Uterus (tissue), 3 donors: ENCODE measurements at regions not wholly inside any gene's neighbourhood (a gene's known extent, or its start where the extent isn't known, plus 50 kb on each side); places are given as distances from the start of the nearest gene placed in this dataset.

Experiments used
- DNase-seq, 2 donors: peaks; one replicate each; pipeline ENCODE4 v3.0.0-alpha.2; 2019 to 2020
- H3K27ac ChIP-seq, 2 donors: fragments of 200-600 bp; sonication (generic); 1 replicate in 1 of 2; 2 replicates in 1 of 2; pipeline ENCODE4 v1.5.1; 2016 to 2018
- H3K27me3 ChIP-seq, 2 donors: fragments of 200-600 bp; sonication (generic); one replicate each; pipeline ENCODE4 v1.5.1; 2018 to 2019; ENCODE audit warnings: control low read depth in 1 of 2
- H3K36me3 ChIP-seq, 2 donors: fragments of 200-600 bp; sonication (generic); one replicate each; pipeline ENCODE4 v1.5.1; 2019; ENCODE audit warnings: control low read depth in 1 of 2
- H3K4me1 ChIP-seq, 2 donors: fragments of 200-600 bp; sonication (generic); one replicate each; pipeline ENCODE4 v1.5.1; 2018 to 2019; ENCODE audit warnings: control low read depth in 1 of 2
- H3K4me3 ChIP-seq, 2 donors: fragments of 200-600 bp; sonication (generic); 1 replicate in 1 of 2; 2 replicates in 1 of 2; pipeline ENCODE4 v1.5.1; 2018 to 2019; ENCODE audit warnings: mild to moderate bottlenecking in 1 of 2
- H3K9me3 ChIP-seq, 2 donors: fragments of 200-600 bp; sonication (generic); one replicate each; pipeline ENCODE4 v1.5.1; 2019; ENCODE audit warnings: control low read depth in 1 of 2
- CTCF ChIP-seq, 4 experiments: fragments of 200-600 bp in 2 of 4; fragments of 450-650 bp in 2 of 4; sonication (generic) in 2 of 4; IDR thresholded peaks; one replicate each; pipeline ENCODE4 v1.5.1; 2016 to 2019; ENCODE audit warnings: antibody characterized with exemption in 4 of 4, mild to moderate bottlenecking in 2 of 4, moderate library complexity in 1 of 4
- POLR2A ChIP-seq, 2 donors: fragments of 450-650 bp; IDR thresholded peaks; one replicate each; pipeline ENCODE4 v1.6.1; 2016; ENCODE audit warnings: antibody characterized with exemption in 2 of 2, mild to moderate bottlenecking in 1 of 2, moderate library complexity in 1 of 2
- intact Hi-C: fragments of 100-400 bp; cut with DNase I; formaldehyde crosslinking; loops from one replicate; pipeline ENCODE4 v1.15.1; 2023; ENCODE audit warnings: low total_unique reads
- donor health status: DM: yes; HTN: yes; CAD: no.

GRCh38 chr5:57745700-57746651 lies 263.4 kb upstream of the ACTBL2 start:
- Histone ChIP-seq H3K4me3 (no peak overlapping the region), H3K36me3 (no peaks in the 10 kb centered on the region), H3K27me3 (no peaks in the 10 kb centered on the region), H3K27ac (no peak overlapping the region), H3K9me3 (no peaks in the 10 kb centered on the region), H3K4me1 (no peaks in the 10 kb centered on the region)
- intact Hi-C loops: no loop called here
- no peak for DNase-seq
- TF ChIP-seq POLR2A (IDR thresholded peaks at IDR 0.05) (no peak), CTCF (IDR thresholded peaks at IDR 0.05) (no peak)

- H3K4me1 ChIP-seq: no peaks in the 10 kb centered on the region
- H3K36me3 ChIP-seq: no peaks in the 10 kb centered on the region
- DNase-seq: no peak
- H3K9me3 ChIP-seq: no peaks in the 10 kb centered on the region
- no peaks in the 10 kb centered on the region for H3K27me3 ChIP-seq
- intact Hi-C loops: no loop called here
- TF ChIP-seq CTCF (IDR thresholded peaks at IDR 0.05): no peak
- TF ChIP-seq POLR2A (IDR thresholded peaks at IDR 0.05): no peak
- H3K27ac ChIP-seq: no peak overlapping the region
- H3K4me3 ChIP-seq: no peak overlapping the region
Measured at GRCh38 chr5:57745029-57745428, 262.4 kb upstream of the ACTBL2 start.

GRCh38 chr5:57741336-57741735 lies 258.7 kb upstream of the ACTBL2 start:
- no peak overlapping the region for H3K27ac ChIP-seq
- no peaks in the 10 kb centered on the region for H3K9me3 ChIP-seq
- intact Hi-C loops: no loop called here
- H3K4me3 ChIP-seq: no peak overlapping the region
- no peaks in the 10 kb centered on the region for H3K4me1 ChIP-seq
- TF ChIP-seq POLR2A (IDR thresholded peaks at IDR 0.05) (no peak), CTCF (IDR thresholded peaks at IDR 0.05) (no peak)
- no peak for DNase-seq
- H3K27me3 ChIP-seq: no peaks in the 10 kb centered on the region
- H3K36me3 ChIP-seq: no peaks in the 10 kb centered on the region

- Histone ChIP-seq H3K4me3 (no peak overlapping the region), H3K9me3 (no peaks in the 10 kb centered on the region), H3K36me3 (no peaks in the 10 kb centered on the region), H3K4me1 (no peaks in the 10 kb centered on the region), H3K27ac (no peak overlapping the region), H3K27me3 (no peaks in the 10 kb centered on the region)
- no peak for TF ChIP-seq POLR2A (IDR thresholded peaks at IDR 0.05)
- TF ChIP-seq CTCF (IDR thresholded peaks at IDR 0.05): no peak
- DNase-seq: no peak
- intact Hi-C loops: no loop called here
Measured at GRCh38 chr5:57738787-57739186, 256.2 kb upstream of the ACTBL2 start.

GRCh38 chr5:57738301-57738700 lies 255.7 kb upstream of the ACTBL2 start:
- H3K4me3 ChIP-seq: no peak overlapping the region
- TF ChIP-seq CTCF (IDR thresholded peaks at IDR 0.05): no peak
- TF ChIP-seq POLR2A (IDR thresholded peaks at IDR 0.05): no peak
- no peaks in the 10 kb centered on the region for H3K36me3 ChIP-seq
- intact Hi-C loops: no loop called here
- DNase-seq: no peak
- H3K27me3 ChIP-seq: no peaks in the 10 kb centered on the region
- no peaks in the 10 kb centered on the region for H3K9me3 ChIP-seq
- H3K27ac ChIP-seq: no peak overlapping the region
- H3K4me1 ChIP-seq: no peaks in the 10 kb centered on the region
